Left lung (tissue), 4 donors: ENCODE measurements at regions not wholly inside any gene's neighbourhood (a gene's known extent, or its start where the extent isn't known, plus 50 kb on each side); places are given as distances from the start of the nearest gene placed in this dataset.
A peak's percentile ranks its signal among the peaks of the same experiment; 100 is the strongest.

ENCODE experiments used
- ATAC-seq: fragments of 200-7000 bp; cut with Tn5 transposase; one replicate; pipeline ENCODE4 v1.9.1; 2020; ENCODE audit warnings: moderate library complexity
- DNase-seq, 4 donors: peaks; one replicate each; pipeline ENCODE4 v3.0.0-alpha.2; 2013 to 2020
- H3K27ac ChIP-seq, 2 donors: fragments of 200-600 bp; sonication (generic) in 1 of 2; one replicate each; pipeline versions ENCODE4 v1.5.0 to v1.8.0; 2020 to 2021
- H3K27me3 ChIP-seq, 2 donors: fragments of 200-600 bp; sonication (generic) in 1 of 2; one replicate each; pipeline versions ENCODE4 v1.5.0 to v1.8.0; 2020 to 2021
- H3K36me3 ChIP-seq, 2 donors: fragments of 200-600 bp; sonication (generic) in 1 of 2; one replicate each; pipeline versions ENCODE4 v1.5.0 to v1.8.0; 2020 to 2021
- H3K4me1 ChIP-seq, 2 donors: fragments of 200-600 bp; one replicate each; pipeline ENCODE4 v1.8.0; 2021
- H3K4me3 ChIP-seq, 2 donors: fragments of 200-600 bp; sonication (generic) in 1 of 2; one replicate each; pipeline versions ENCODE4 v1.5.0 to v1.8.0; 2020 to 2021; ENCODE audit warnings: mild to moderate bottlenecking in 1 of 2
- H3K9me3 ChIP-seq, 2 donors: fragments of 200-600 bp; sonication (generic) in 1 of 2; one replicate each; pipeline versions ENCODE4 v1.5.0 to v1.8.0; 2020 to 2021
- intact Hi-C, 2 donors: fragments of 100-400 bp; cut with DNase I; formaldehyde crosslinking; loops; one replicate each; pipeline versions ENCODE4 v1.11.2 to v1.14.2; 2022
- TF ChIP-seq, protein P1 (sequence below), 2 donors: fragments of 200-600 bp; sonication (generic) in 1 of 2; IDR thresholded peaks; one replicate each; pipeline versions ENCODE4 v1.5.0 to v1.8.0; 2021; ENCODE audit warnings: antibody characterized with exemption in 2 of 2
- donor health status: DM: no; HTN: yes; CAD: no.
- donor health status: DM: no; HTN: no; CAD: no.

GRCh38 chr1:37246631-37247030 lies 212.3 kb upstream of the GRIK3 start:
- DNase-seq (no peak), ATAC-seq (no peak)
- Histone ChIP-seq H3K9me3 (no peaks in the 10 kb centered on the region), H3K4me1 (no peaks in the 10 kb centered on the region), H3K27ac (no peak overlapping the region), H3K36me3 (no peaks in the 10 kb centered on the region), H3K4me3 (no peak overlapping the region), H3K27me3 (peaks cover 0 to 39% of the 10 kb centered on the region in 2 donors)
- intact Hi-C loops, result no loop called here
- TF ChIP-seq, protein P1, sequence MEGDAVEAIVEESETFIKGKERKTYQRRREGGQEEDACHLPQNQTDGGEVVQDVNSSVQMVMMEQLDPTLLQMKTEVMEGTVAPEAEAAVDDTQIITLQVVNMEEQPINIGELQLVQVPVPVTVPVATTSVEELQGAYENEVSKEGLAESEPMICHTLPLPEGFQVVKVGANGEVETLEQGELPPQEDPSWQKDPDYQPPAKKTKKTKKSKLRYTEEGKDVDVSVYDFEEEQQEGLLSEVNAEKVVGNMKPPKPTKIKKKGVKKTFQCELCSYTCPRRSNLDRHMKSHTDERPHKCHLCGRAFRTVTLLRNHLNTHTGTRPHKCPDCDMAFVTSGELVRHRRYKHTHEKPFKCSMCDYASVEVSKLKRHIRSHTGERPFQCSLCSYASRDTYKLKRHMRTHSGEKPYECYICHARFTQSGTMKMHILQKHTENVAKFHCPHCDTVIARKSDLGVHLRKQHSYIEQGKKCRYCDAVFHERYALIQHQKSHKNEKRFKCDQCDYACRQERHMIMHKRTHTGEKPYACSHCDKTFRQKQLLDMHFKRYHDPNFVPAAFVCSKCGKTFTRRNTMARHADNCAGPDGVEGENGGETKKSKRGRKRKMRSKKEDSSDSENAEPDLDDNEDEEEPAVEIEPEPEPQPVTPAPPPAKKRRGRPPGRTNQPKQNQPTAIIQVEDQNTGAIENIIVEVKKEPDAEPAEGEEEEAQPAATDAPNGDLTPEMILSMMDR (IDR thresholded peaks at IDR 0.05), result no peak

GRCh38 chr1:37250371-37250770 lies 216.1 kb upstream of the GRIK3 start:
- H3K27ac ChIP-seq, result no peak overlapping the region
- H3K36me3 ChIP-seq, result no peaks in the 10 kb centered on the region
- ATAC-seq, result no peak
- intact Hi-C loops, result no loop called here
- no peaks in the 10 kb centered on the region for H3K9me3 ChIP-seq
- TF ChIP-seq, protein P1 (IDR thresholded peaks at IDR 0.05), result no peak
- no peak overlapping the region for H3K4me3 ChIP-seq
- H3K4me1 ChIP-seq, result no peaks in the 10 kb centered on the region
- no peak for DNase-seq
- H3K27me3 ChIP-seq, result peaks cover 0 to 53% of the 10 kb centered on the region in 2 donors

DNA sequence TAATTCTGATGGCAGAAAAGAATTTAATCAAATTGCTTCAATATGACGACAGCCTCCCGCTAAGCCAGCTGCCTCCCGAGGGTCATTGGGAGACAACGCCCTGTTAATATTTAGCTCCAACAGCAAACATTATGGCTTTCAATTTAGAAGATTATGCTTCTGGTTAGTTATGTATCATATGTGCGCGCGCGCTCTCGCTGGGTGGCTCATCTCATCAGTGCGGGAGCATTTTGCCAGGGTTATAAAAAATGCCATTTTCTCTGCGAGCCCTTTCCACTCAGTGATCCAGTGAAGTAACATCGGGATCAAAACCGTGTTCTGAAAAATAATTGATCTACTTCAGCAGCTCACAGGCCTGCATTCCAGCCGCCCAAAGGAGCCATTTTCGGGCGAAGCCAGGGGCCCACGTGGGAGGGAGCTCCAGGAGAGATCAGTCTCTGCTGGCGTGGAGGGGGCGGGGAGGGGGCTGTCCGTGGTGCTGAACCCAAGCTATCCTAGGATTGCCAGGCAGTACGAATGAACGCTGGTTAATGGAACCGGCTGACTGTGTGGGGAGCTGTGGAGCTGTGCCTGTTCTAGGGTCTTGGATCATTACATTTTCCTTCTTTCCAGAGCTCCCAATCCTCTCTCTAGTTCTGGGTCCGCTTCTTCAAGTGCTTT lies 219.1 kb upstream of the ZC3H12A start:
- H3K9me3 ChIP-seq, result no peaks in the 10 kb centered on the region
- intact Hi-C loops, result no loop called here
- DNase-seq, result peak in 2 of 4 donors; percentile 7 to 28
- H3K4me1 ChIP-seq, result no peaks in the 10 kb centered on the region
- TF ChIP-seq, protein P1 (IDR thresholded peaks at IDR 0.05), result no peak
- H3K27me3 ChIP-seq, result peaks cover 0 to 75% of the 10 kb centered on the region in 2 donors
- no peak overlapping the region for H3K4me3 ChIP-seq
- ATAC-seq, result peak; percentile 56
- no peaks in the 10 kb centered on the region for H3K36me3 ChIP-seq
- no peak overlapping the region for H3K27ac ChIP-seq

DNA sequence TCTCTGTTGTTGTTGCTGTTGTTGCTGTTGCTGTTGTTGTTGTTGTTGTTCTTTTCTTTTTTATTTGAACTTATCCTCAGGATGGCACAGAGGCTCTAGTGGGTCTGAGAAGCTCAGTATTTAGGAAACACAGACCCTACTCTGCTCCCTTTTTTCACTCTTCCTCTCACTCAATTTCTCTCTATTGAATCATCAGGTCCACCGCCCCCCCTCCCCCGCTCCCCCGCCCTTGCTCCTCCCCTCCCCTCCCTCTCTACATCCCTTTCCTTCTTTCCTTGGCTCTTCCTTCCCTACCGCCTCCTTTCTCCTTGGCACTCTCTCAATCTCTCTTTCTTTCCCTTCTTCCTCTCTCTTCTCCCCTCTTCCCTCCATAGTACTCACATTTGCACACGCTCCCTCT lies 218.5 kb upstream of the ZC3H12A start:
- Histone ChIP-seq H3K27ac (no peak overlapping the region), H3K27me3 (peaks cover 0 to 77% of the 10 kb centered on the region in 2 donors), H3K4me3 (no peak overlapping the region), H3K4me1 (no peaks in the 10 kb centered on the region), H3K9me3 (no peaks in the 10 kb centered on the region), H3K36me3 (no peaks in the 10 kb centered on the region)
- TF ChIP-seq, protein P1 (IDR thresholded peaks at IDR 0.05), result no peak
- DNase-seq, result no peak
- ATAC-seq, result no peak
- intact Hi-C loops, result no loop called here

DNA sequence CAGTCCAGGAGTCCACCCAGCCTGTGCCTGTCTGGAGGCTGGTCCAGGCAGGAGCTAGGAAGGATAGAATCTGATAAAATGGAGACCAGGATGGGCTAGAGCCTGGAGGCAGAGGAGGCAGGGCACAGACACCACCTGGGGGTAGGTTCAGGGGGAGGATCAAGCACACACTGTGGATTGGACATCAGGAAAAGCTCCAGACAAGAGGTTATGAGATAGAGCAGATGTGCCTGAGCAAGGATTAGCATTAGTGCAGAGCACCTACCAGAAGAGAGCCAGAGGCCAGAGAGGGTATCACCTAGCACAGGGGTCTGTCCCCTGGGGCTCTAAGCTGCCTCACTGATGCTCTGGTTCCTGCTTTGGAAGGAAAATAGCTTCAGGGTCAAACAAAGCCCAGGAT lies 216.7 kb upstream of the ZC3H12A start:
- Histone ChIP-seq H3K27me3 (peaks cover 0 to 85% of the 10 kb centered on the region in 2 donors), H3K27ac (no peak overlapping the region), H3K9me3 (no peaks in the 10 kb centered on the region), H3K4me1 (no peaks in the 10 kb centered on the region), H3K4me3 (no peak overlapping the region), H3K36me3 (no peaks in the 10 kb centered on the region)
- intact Hi-C loops, result no loop called here
- ATAC-seq (no peak), DNase-seq (no peak)
- TF ChIP-seq, protein P1 (IDR thresholded peaks at IDR 0.05), result no peak
